Astrocyte of the spinal cord (primary cell): ENCODE measurements at regions not wholly inside any gene's neighbourhood (a gene's known extent, or its start where the extent isn't known, plus 50 kb on each side); places are given as distances from the start of the nearest gene placed in this dataset.

Experiments used
- DNase-seq: peaks from one replicate; pipeline ENCODE4 v3.0.0; 2011; ENCODE audit warnings: low read depth, low spot score
- H3K4me3 ChIP-seq: 2 replicates; pipeline ENCODE4 v1.5.1; 2011; ENCODE audit warnings: low read depth, mild to moderate bottlenecking, low read length, moderate library complexity
- in situ Hi-C: cut with HindIII; loops from 2 replicates; pipeline ENCODE4 v1.10.0; 2017; ENCODE audit warnings: low sequenced_read_pairs
- TF ChIP-seq, protein P1 (sequence below): IDR thresholded peaks from 2 replicates; pipeline ENCODE4 v1.5.1; 2012; ENCODE audit warnings: low read depth, mild to moderate bottlenecking, low read length, inconsistent platforms

GRCh38 chr20:39532205-39532604 is 570.1 kb downstream of the DHX35 start:
- no peak for DNase-seq
- in situ Hi-C loops, result no loop called here
- TF ChIP-seq, protein P1, sequence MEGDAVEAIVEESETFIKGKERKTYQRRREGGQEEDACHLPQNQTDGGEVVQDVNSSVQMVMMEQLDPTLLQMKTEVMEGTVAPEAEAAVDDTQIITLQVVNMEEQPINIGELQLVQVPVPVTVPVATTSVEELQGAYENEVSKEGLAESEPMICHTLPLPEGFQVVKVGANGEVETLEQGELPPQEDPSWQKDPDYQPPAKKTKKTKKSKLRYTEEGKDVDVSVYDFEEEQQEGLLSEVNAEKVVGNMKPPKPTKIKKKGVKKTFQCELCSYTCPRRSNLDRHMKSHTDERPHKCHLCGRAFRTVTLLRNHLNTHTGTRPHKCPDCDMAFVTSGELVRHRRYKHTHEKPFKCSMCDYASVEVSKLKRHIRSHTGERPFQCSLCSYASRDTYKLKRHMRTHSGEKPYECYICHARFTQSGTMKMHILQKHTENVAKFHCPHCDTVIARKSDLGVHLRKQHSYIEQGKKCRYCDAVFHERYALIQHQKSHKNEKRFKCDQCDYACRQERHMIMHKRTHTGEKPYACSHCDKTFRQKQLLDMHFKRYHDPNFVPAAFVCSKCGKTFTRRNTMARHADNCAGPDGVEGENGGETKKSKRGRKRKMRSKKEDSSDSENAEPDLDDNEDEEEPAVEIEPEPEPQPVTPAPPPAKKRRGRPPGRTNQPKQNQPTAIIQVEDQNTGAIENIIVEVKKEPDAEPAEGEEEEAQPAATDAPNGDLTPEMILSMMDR, result no peak
- H3K4me3 ChIP-seq, result no peak overlapping the region

DNA sequence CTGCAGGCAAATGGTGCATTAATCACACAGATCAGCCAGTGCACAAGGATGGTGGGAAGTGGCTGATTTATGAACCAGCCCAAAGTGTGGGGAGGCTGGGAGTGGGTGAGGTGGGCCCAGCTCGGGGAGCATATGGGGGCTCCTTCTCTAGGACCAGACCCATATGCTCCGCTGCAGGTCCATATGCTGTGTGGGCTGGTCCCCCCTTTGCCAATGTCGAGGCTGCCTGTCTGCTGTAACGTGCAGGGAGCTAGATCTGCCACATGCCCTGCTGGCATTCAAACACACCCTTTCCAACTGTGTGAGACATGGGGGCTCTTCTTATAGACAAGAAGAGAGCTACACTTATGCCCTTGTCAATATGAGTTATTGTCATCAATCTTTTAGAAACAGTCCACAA is 566.3 kb downstream of the DHX35 start:
- TF ChIP-seq, protein P1, result no peak
- in situ Hi-C loops, result no loop called here
- DNase-seq, result no peak
- no peak overlapping the region for H3K4me3 ChIP-seq

DNA sequence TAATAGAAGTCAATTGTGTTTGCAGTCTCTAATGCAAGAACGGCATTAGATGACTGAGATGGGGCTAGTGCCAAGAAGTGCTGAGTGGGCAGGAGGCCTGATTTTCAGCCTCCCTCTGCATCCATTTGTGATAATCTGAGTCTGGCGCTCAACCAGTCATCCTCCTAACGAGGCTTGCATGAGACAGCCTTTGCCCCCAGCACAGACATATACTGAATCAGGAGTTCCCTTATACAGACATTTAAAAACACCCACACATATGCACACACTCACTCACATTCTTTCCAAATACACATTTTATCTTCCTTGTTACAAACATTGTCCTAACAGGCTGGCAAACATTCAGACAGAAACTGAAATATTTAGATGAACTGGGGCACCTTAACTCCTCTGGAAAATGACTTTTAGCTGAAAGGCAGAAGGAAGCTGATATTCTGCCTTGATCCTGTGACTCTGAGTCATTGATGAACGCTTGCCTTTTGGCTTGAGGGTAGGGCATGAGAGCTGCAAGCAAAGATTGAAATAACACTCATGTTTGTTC is 562.3 kb downstream of the DHX35 start:
- no peak for DNase-seq
- in situ Hi-C loops, result no loop called here
- no peak overlapping the region for H3K4me3 ChIP-seq
- TF ChIP-seq, protein P1, result no peak

DNA sequence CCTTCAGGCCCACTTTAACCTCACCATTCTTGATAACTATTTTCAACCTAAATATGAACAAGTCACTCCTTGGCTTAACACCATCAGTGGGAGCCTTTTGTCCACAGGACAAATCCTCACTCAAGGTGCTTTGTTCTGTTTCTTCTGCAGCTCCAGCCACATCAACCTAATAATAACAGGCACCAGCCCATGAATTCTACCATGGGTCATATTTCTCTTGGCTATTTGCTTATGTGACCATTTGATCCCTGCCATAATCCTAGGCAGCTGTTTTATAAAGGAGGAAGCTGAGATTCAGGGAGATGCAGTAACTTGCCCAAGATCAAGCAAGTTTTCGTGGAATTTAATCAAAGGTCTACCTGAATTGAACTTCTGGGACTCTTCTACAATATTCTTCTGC is 561.3 kb downstream of the DHX35 start:
- TF ChIP-seq, protein P1, result no peak
- in situ Hi-C loops, result no loop called here
- DNase-seq, result no peak
- H3K4me3 ChIP-seq, result no peak overlapping the region

- TF ChIP-seq, protein P1, result no peak
- no peak for DNase-seq
- in situ Hi-C loops, result no loop called here
- no peak overlapping the region for H3K4me3 ChIP-seq
Measured at GRCh38 chr20:39518654-39519053, 556.5 kb downstream of the DHX35 start.

GRCh38 chr20:39516964-39517363 is 554.8 kb downstream of the DHX35 start:
- in situ Hi-C loops, result no loop called here
- TF ChIP-seq, protein P1, result no peak
- no peak overlapping the region for H3K4me3 ChIP-seq
- DNase-seq, result no peak

- TF ChIP-seq, protein P1, result no peak
- H3K4me3 ChIP-seq, result no peak overlapping the region
- no peak for DNase-seq
- in situ Hi-C loops, result no loop called here
Measured at GRCh38 chr20:39504710-39505094, 542.6 kb downstream of the DHX35 start.
